Tibial nerve (tissue), 3 donors: ENCODE measurements at regions not wholly inside any gene's neighbourhood (a gene's known extent, or its start where the extent isn't known, plus 50 kb on each side); places are given as distances from the start of the nearest gene placed in this dataset.

ENCODE experiments used
- CTCF ChIP-seq, 5 experiments: fragments of 200-600 bp in 3 of 5; fragments of 450-650 bp in 2 of 5; sonication (generic) in 3 of 5; IDR thresholded peaks; one replicate each; pipeline ENCODE4 v1.5.1; 2016 to 2019; ENCODE audit warnings: antibody characterized with exemption in 5 of 5, mild to moderate bottlenecking in 3 of 5, moderate library complexity in 2 of 5
- POLR2A ChIP-seq, 2 donors: fragments of 450-650 bp; IDR thresholded peaks; one replicate each; pipeline ENCODE4 v1.6.1; 2017; ENCODE audit warnings: antibody characterized with exemption in 2 of 2, mild to moderate bottlenecking in 2 of 2, moderate library complexity in 2 of 2

GRCh38 chr3:153911116-153911515 is 210.1 kb upstream of the ARHGEF26 start:
- TF ChIP-seq CTCF (IDR thresholded peaks at IDR 0.05) (no peak), POLR2A (IDR thresholded peaks at IDR 0.05) (no peak)
